ENCODE measurements at regions not wholly inside any gene's neighbourhood (a gene's known extent, or its start where the extent isn't known, plus 50 kb on each side); places are given as distances from the start of the nearest gene placed in this dataset.
A peak's percentile ranks its signal among the peaks of the same experiment; 100 is the strongest.

GRCh38 chr11:45554230-45554967, 111.0 kb downstream of the CHST1 start:
- no peak for DNase-seq

- no peak for DNase-seq
Measured at GRCh38 chr11:45553383-45553936, 112.0 kb downstream of the CHST1 start.

GRCh38 chr11:45551191-45551713, 114.2 kb downstream of the CHST1 start:
- DNase-seq = no peak

DNA sequence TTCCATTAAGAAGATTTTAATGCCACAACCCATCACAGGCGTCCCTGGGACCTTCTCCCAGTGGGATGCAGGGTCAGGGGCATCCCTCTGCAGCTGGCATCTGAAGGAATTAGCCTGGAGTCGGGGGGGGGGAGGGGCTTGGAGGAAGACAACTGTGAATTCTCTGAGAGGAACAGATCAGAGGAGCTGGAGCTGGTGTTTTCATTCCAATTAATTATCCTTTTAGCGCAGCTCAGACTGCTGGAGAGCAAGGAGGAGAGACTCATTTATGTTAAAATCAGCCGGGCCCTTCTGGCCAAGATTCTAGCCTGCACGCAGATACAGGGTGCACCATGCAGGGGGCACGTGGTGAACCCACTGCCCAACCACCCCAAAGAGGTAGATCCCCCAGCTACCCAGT, 116.2 kb downstream of the CHST1 start:
- no peak for DNase-seq

DNA sequence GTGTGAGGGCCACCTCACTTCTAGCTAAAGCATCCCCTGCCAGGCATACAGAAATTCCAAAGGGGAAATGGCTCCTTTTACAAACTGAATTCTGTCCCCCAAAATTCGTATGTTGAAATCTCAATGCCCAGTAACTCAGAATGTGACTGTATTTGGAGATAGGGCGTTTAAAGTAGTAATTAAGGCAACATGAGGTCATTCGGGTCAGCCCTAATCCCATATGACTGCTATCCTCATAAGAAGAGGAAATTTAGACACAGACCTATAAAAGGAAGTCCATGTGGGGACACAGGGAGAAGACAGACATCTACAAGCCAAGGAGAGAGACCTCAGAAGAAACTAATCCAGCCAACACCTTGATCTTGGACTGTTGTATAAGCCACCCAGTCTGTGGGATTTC, 119.1 kb downstream of the CHST1 start:
- DNase-seq = peak; percentile 30 to 62

- DNase-seq = no peak
Measured at GRCh38 chr11:45544826-45545225, 120.6 kb downstream of the CHST1 start.

DNA sequence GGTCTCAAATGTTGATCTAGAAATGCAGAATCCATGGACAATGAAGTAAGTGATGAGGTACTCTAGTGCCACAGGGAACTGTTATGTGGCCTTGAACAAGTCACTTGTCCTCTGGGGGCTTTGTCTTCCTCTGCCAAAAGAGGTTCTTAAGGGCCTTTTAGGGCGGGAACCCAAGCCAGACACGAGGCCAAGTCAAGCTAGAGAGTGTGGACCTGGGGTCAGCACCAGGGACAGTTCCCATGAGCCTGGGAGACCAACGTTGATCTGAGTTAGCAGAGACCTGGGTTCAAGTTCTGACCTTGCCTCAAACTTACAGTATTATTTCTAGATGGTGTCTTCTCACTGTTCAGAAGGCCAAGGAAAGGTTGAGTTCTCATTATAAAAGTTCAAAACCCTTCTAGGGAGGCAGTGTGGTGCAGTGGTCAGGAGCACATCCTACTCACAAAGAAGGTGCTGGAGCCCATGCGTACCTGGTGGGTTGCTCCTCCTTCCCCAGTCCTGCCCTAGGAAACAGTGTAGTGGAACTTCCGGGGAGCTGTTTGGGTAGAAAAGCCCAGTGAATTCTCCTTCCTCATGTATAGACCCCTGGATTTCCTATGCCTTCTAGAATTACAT, 121.5 kb downstream of the CHST1 start:
- peak in 1 of 2 donors; percentile 28 for DNase-seq

DNA sequence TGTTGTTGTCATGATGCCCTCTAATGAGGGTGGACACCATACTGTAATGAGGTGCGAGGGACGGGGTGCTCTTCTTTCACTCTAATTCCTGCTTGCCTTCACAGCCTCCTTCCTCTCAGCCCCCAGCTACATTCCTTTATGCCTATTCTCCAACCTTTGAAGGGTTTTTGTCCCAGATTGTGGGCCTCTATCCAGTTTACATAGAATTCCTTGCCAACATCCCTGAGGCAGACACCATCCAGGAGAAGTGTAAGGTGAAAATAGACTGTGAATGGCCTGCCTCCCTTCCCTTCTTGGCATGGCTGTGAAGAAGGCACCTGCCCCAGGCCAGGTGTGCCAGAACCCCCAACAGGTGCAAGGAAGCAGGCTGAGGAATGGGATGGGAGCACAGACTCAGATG, 122.3 kb downstream of the CHST1 start:
- no peak for DNase-seq

DNA sequence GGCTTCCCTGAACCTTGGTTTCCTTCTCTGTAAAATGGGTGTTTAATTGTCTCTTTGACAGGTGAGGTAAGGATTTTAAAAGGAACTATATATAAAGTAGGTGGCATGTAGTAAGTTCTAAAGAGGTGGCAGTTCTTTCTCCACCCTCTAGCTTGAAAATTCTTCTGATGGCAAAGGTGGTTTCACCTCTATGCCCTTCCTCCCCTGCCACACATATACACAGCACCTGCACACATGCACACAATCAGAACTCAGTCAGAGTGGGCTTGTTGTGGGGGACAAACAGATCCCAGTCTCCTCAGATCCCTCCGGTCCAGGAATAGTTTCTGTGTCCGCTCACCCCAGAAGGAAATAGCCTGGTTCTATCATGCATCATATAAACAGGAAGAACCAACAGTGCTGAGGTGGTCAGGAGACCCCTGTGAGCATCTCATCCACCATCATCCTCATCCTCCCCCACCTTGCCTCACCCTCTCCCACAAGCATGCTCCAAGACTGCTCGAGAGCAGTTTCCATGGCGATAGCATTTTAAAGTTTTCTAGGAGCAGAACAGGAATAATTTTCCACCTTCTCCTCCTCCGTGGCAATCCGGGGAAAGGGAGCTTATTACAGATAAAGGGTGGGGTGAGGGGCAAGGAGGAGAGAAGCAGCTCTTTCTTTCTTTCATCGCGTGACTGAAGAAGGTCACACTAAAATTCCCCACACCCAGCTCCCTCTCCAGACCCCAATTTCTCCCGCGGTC, 123.6 kb downstream of the CHST1 start:
- no peak for DNase-seq

- DNase-seq = no peak
Measured at GRCh38 chr11:45538939-45539338, 126.5 kb downstream of the CHST1 start.

GRCh38 chr11:45538363-45538762, 127.1 kb downstream of the CHST1 start:
- DNase-seq = no peak

DNA sequence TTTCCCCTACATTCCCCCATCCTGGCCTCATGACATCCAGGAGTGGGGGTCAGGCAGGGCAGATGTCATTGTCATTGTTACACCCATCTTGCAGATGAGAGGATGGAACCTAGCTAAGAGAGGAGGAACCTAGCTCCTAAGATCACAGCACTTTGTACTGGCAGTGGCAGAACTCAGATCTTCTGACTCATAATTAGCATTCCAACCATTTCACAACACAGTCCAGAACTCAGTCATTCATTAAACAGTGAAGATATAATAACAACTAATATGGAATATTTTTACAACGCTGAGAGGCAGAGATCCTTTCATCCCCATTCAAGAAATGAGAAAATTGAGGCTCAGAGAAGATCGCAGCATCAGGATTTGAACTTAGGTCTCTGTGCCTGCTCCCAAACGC, 127.8 kb downstream of the CHST1 start:
- no peak for DNase-seq

DNA sequence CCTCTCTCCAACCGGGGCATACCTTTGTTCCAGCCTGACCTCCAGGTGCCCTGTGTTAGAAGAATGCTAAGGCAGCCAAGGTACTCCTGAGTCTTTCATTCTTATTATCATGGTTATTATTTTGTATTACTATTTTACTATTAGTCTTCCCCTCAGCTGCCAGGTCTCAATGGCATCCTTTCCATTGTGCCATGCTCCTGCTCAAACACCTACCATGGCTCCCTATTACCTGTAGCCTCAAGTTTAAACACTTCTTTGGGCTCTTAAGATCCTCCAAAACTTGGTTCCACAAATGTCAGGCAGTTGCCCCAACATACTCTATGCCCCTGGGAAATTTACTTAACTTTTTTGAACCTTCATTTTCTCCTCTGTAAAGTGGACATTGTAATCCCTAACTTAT, 130.4 kb downstream of the CHST1 start:
- no peak for DNase-seq

GRCh38 chr11:45534132-45534531, 131.3 kb downstream of the CHST1 start:
- DNase-seq = no peak

GRCh38 chr11:45532546-45532945, 132.9 kb downstream of the CHST1 start:
- no peak for DNase-seq

- no peak for DNase-seq
Measured at GRCh38 chr11:45530776-45531175, 134.6 kb downstream of the CHST1 start.

DNA sequence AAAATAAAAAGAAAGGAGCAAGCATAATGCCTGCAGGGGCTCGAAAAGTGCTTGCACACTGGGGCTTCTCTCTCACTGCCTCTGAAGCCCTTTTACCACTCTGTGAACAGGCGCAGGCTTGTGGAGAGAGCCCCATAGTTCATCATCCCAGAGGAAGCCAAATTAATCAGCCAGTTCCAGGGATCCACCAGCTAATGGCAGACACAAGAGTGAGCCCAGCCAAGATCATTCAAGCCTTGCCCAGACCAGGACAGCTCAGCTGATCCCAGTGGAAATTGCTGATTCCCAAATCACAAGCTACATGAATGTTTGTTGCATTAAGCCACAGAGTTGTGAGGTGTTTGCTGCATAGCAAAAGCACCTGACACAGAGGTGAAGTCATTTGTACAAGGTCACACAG, 135.3 kb downstream of the CHST1 start:
- DNase-seq = no peak

DNA sequence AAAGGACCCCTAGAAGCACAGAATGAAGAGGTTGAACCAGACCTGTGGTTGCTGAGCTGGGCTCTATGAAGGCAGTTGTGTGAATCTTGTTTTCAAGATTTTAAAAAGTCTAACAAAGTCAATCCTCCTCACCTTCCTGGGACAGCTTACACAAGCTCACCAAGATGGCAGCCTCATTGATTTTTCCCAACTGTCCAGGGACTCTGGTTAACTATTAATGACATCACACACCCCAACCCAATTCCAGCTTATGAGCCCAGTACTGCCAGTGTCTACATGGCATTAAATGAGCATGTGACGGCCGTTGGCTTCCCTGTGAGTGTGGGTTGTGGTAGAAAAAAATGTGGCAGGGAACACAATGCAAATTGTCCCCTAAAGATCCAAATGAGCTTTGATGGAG, 137.0 kb downstream of the CHST1 start:
- DNase-seq = no peak

DNA sequence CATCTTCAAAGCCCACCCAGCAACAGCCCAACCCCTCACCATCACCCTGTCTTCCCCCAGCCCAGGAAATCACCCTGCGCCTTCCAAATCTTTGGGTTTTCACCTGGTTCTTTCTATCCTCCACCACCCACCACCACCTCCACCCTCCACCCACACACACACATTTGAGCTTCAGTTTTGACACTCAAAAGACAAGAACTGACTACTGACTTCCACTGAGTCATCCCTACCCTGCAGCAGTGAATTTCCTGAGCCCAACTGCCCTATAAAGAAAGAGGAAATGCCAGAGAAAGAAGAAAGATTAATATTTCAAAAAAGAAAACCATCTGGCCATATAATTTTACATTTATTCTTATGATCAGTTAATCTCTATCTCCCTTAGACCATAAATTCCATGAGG, 137.5 kb downstream of the CHST1 start:
- peak; percentile 33 to 63 for DNase-seq

DNA sequence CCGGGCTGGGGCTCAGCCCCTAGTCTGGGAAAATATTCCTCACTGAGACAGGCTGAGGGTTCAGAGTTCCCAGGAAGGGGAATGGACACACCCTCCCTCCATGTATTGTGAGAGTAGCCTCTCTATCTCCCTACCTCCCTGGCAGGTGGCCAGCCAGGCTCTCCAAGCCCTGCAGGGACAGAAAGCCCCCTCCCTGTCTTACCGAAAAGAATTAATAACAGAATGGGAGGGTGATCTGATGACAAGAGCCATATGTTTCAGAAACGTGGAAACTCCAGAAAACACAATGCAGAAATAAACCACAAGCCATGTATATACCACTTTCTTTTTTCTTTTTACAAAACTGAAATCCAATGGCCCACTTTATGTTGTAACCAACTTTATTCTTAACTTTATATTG, 140.0 kb downstream of the CHST1 start:
- DNase-seq = no peak

DNA sequence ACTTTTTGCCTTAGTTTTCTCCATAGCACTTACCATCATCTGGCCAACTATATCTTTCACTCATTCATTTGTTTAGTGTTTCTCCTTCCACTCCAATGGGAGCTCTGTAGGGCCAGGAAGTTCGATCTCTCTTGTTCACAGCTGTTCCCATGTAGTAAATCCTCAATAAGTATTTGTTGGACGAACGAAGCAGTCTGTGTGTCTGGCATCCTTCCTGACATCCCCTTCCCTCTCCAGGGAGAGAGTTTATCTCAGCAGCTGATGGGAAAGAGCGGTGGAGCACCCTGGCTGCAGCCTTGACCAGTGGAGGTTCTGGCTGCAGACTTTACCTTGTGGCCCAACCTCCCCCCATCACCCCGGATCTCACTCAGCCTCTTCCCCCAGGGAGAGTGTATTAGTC, 141.7 kb downstream of the CHST1 start:
- no peak for DNase-seq

DNA sequence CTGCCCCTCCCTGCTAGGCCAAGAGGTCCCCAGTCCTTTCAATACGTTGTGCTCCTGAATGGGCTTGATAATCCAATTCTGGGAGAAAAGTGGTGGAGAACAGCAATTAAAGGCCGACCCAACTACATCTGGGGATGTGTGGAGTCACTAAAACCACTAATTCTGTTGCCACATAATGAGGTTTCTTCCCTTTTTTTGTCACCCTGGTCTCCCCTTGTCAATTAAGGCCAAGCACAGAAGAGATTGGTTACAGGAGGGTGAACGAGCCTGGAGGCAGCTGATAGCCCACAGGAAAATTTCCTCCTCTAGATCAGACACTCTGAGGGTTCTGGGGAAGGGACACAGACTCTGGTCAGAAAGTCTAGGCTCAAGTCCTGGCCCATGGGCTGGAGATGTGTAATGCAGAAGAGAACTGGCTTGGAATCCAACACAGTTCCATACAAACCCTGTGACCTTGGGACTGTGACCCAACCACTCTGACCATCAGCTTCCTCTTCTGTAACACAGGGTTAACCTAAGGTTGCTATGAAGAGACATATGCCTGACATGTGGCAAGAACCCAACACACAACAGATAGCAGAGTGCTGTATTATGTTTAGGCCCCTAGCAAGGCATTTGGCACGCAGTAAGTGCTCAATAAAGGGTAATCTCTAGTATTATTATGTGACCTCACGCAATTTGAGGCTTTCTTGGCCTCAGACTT, 146.4 kb downstream of the CHST1 start:
- DNase-seq = peak; percentile 81 to 83
